Mammary epithelial cell (primary cell): ENCODE measurements at regions not wholly inside any gene's neighbourhood (a gene's known extent, or its start where the extent isn't known, plus 50 kb on each side); places are given as distances from the start of the nearest gene placed in this dataset.
"Not testable (repeated sequence)": the region's sequence is repeated elsewhere in the genome, so short reads cannot be mapped to it uniquely, and the experiment has no call there.

Experiments
- EZH2 ChIP-seq: IDR thresholded peaks from 2 replicates; pipeline ENCODE4 v1.6.1; 2012; ENCODE audit warnings: low read length, inconsistent platforms, borderline replicate concordance
- TF ChIP-seq, protein P1 (sequence below), 2 donors: IDR thresholded peaks in 1 of 2; conservative IDR thresholded peaks in 1 of 2; 2 replicates each; pipeline ENCODE4 v1.5.1; 2011 to 2012; ENCODE audit warnings: inconsistent platforms in 2 of 2, low read length in 2 of 2, mild to moderate bottlenecking in 2 of 2, control low read depth in 1 of 2, low read depth in 1 of 2; ENCODE audit not compliant: insufficient read depth in 1 of 2; ENCODE audit errors: extremely low read depth in 1 of 2

DNA sequence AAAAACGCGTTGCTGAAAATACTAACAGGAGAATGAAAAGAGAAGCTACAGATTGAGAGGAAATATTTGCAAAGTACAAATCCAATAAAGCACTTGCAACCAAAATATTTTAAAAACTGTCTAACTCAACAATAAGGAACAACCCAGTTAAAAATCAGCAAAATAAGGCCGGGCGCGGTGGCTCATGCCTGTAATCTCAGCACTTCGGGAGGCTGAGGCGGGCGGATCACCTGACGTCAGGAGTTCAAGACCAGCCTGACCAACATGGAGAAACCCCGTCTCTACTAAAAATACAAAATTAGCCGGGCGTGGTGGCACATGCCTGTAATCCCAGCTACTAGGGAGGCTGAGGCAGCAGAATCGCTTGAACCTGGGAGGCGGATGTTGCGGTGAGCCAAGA is 798.6 kb downstream of the PLCL1 start:
- TF ChIP-seq, protein P1, sequence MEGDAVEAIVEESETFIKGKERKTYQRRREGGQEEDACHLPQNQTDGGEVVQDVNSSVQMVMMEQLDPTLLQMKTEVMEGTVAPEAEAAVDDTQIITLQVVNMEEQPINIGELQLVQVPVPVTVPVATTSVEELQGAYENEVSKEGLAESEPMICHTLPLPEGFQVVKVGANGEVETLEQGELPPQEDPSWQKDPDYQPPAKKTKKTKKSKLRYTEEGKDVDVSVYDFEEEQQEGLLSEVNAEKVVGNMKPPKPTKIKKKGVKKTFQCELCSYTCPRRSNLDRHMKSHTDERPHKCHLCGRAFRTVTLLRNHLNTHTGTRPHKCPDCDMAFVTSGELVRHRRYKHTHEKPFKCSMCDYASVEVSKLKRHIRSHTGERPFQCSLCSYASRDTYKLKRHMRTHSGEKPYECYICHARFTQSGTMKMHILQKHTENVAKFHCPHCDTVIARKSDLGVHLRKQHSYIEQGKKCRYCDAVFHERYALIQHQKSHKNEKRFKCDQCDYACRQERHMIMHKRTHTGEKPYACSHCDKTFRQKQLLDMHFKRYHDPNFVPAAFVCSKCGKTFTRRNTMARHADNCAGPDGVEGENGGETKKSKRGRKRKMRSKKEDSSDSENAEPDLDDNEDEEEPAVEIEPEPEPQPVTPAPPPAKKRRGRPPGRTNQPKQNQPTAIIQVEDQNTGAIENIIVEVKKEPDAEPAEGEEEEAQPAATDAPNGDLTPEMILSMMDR (conservative IDR thresholded peaks at IDR 0.05 in 1 of 2, IDR thresholded peaks at IDR 0.05 in 1 of 2; ENCODE audit: extremely low read depth in 1 of 2, insufficient read depth in 1 of 2, low read depth in 1 of 2, low read length in 2 of 2): not testable (repeated sequence)
- TF ChIP-seq EZH2: not testable (repeated sequence)
